GM23338 (cell line): ENCODE measurements at regions not wholly inside any gene's neighbourhood (a gene's known extent, or its start where the extent isn't known, plus 50 kb on each side); places are given as distances from the start of the nearest gene placed in this dataset.

Experiments used
- ATAC-seq: fragments of 200-7000 bp; cut with Tn5 transposase; 3 replicates; pipeline ENCODE4 v1.9.1; 2020
- DNase-seq: peaks from one replicate; pipeline ENCODE4 v3.0.0-alpha.2; 2015; ENCODE audit warnings: low spot score
- H2AFZ ChIP-seq: fragments of 200-600 bp; sonication (generic); 2 replicates; pipeline ENCODE4 v1.8.0; 2016; ENCODE audit warnings: antibody characterized with exemption, mild to moderate bottlenecking, moderate library complexity
- H3F3A ChIP-seq: fragments of 200-600 bp; sonication (generic); replicated peaks from 2 replicates; pipeline ENCODE4 v1.8.0; 2017; ENCODE audit warnings: antibody characterized with exemption, mixed run types, low read depth
- H3K27ac ChIP-seq: fragments of 200-600 bp; sonication (generic); 2 replicates; pipeline ENCODE4 v1.6.1; 2016; ENCODE audit warnings: low read depth
- H3K27me3 ChIP-seq: fragments of 200-600 bp; sonication (generic); 2 replicates; pipeline ENCODE4 v1.8.0; 2016; ENCODE audit warnings: mild to moderate bottlenecking, mixed run types, moderate library complexity; ENCODE audit not compliant: insufficient read depth
- H3K36me3 ChIP-seq: fragments of 200-600 bp; sonication (generic); 2 replicates; pipeline ENCODE4 v1.8.0; 2016; ENCODE audit warnings: mild to moderate bottlenecking; ENCODE audit not compliant: insufficient read depth
- H3K4me1 ChIP-seq: fragments of 200-600 bp; sonication (generic); 2 replicates; pipeline ENCODE4 v1.8.0; 2016; ENCODE audit warnings: mild to moderate bottlenecking, moderate library complexity; ENCODE audit not compliant: insufficient read depth
- H3K4me2 ChIP-seq: fragments of 200-600 bp; sonication (generic); 2 replicates; pipeline ENCODE4 v1.7.1; 2017; ENCODE audit warnings: mixed run types
- H3K4me3 ChIP-seq: fragments of 200-600 bp; sonication (generic); 2 replicates; pipeline ENCODE4 v1.6.1; 2016; ENCODE audit warnings: mixed run types
- H3K79me2 ChIP-seq: fragments of 200-600 bp; sonication (generic); replicated peaks from 2 replicates; pipeline ENCODE4 v1.8.0; 2017; ENCODE audit warnings: mild to moderate bottlenecking; ENCODE audit not compliant: insufficient read depth
- H3K9me2 ChIP-seq: fragments of 200-600 bp; sonication (generic); 2 replicates; pipeline ENCODE4 v1.8.0; 2017; ENCODE audit not compliant: insufficient read depth
- H4K20me1 ChIP-seq: fragments of 200-600 bp; sonication (generic); replicated peaks from 2 replicates; pipeline ENCODE4 v1.8.0; 2017; ENCODE audit warnings: mild to moderate bottlenecking; ENCODE audit not compliant: insufficient read depth
- H3K27ac Mint-ChIP-seq: 2 replicates; pipeline ENCODE4 v1.8.0; 2020; ENCODE audit warnings: inconsistent platforms, mild to moderate bottlenecking, moderate library complexity, mixed read lengths
- H3K27me3 Mint-ChIP-seq: 3 replicates; pipeline ENCODE4 v1.8.0; 2022; ENCODE audit warnings: low read depth, mild to moderate bottlenecking, moderate library complexity, mixed read lengths, inconsistent platforms; ENCODE audit not compliant: insufficient read depth, poor library complexity
- H3K36me3 Mint-ChIP-seq: 3 replicates; pipeline ENCODE4 v1.8.0; 2021; ENCODE audit warnings: low read depth, mild to moderate bottlenecking, inconsistent platforms, moderate library complexity, mixed read lengths
- H3K4me1 Mint-ChIP-seq: 3 replicates; pipeline ENCODE4 v1.8.0; 2020; ENCODE audit warnings: mild to moderate bottlenecking, inconsistent platforms, mixed read lengths
- H3K4me3 Mint-ChIP-seq: 3 replicates; pipeline ENCODE4 v1.8.0; 2021; ENCODE audit warnings: moderate library complexity, mild to moderate bottlenecking, inconsistent platforms, mixed read lengths
- H3K9me3 Mint-ChIP-seq: 3 replicates; pipeline ENCODE4 v1.8.0; 2020; ENCODE audit warnings: moderate library complexity, mild to moderate bottlenecking, inconsistent platforms, mixed read lengths
- CREB1 ChIP-seq: fragments of 250-450 bp; sonication (Bioruptor Pico); IDR thresholded peaks from 2 replicates; pipeline ENCODE4 v1.5.0; 2020; ENCODE audit warnings: low read depth, mild to moderate bottlenecking, moderate library complexity
- CTCF ChIP-seq, 2 experiments: fragments of 200-600 bp in 1 of 2; sonication (generic) in 1 of 2; conservative IDR thresholded peaks; 2 replicates each; pipeline versions ENCODE4 v1.5.1 to v1.6.1; 2016 to 2017; ENCODE audit warnings: antibody characterized with exemption in 2 of 2, low read depth in 2 of 2, mild to moderate bottlenecking in 2 of 2, moderate library complexity in 1 of 2
- ETS1 ChIP-seq: IDR thresholded peaks from 2 replicates; pipeline ENCODE4 v1.6.1; 2016; ENCODE audit warnings: antibody characterized with exemption
- EZH2 ChIP-seq: fragments of 200-600 bp; sonication (generic); IDR thresholded peaks from one replicate; pipeline ENCODE4 v1.8.0; 2017; ENCODE audit warnings: antibody characterized with exemption, mild to moderate bottlenecking, low read depth; ENCODE audit not compliant: unreplicated experiment
- EZH2phosphoT487 ChIP-seq: fragments of 200-600 bp; sonication (generic); IDR thresholded peaks from one replicate; pipeline ENCODE4 v1.8.1; 2018; ENCODE audit warnings: antibody characterized with exemption; ENCODE audit not compliant: unreplicated experiment
- JUNB ChIP-seq: IDR thresholded peaks from one replicate; pipeline ENCODE4 v1.6.1; 2016; ENCODE audit warnings: antibody characterized with exemption; ENCODE audit not compliant: unreplicated experiment
- POLR2AphosphoS5 ChIP-seq: IDR thresholded peaks from 2 replicates; pipeline ENCODE4 v1.6.1; 2016; ENCODE audit warnings: antibody characterized with exemption, low read depth
- REST ChIP-seq: IDR thresholded peaks from one replicate; pipeline ENCODE4 v1.6.1; 2018; ENCODE audit warnings: antibody characterized with exemption; ENCODE audit not compliant: unreplicated experiment
- STAT1 ChIP-seq: IDR thresholded peaks from one replicate; pipeline ENCODE4 v1.6.1; 2016; ENCODE audit warnings: antibody characterized with exemption; ENCODE audit not compliant: unreplicated experiment
- ZNF114 ChIP-seq: fragments of 250-450 bp; sonication (Bioruptor Pico); IDR thresholded peaks from 2 replicates; pipeline ENCODE4 v1.5.0; 2020; ENCODE audit warnings: mild to moderate bottlenecking, moderate library complexity
- ZNF331 ChIP-seq: fragments of 250-450 bp; sonication (Bioruptor Pico); IDR thresholded peaks from 2 replicates; pipeline ENCODE4 v1.5.0; 2020; ENCODE audit warnings: low read depth, mild to moderate bottlenecking, moderate library complexity
- ZNF462 ChIP-seq: fragments of 250-450 bp; sonication (Bioruptor Pico); IDR thresholded peaks from 2 replicates; pipeline ENCODE4 v1.5.0; 2020; ENCODE audit warnings: mild to moderate bottlenecking, moderate library complexity

- H2AFZ ChIP-seq = no peak overlapping the region
- H3K79me2 ChIP-seq = no peaks in the 10 kb centered on the region
- no peak overlapping the region for H3K4me3 ChIP-seq
- H3K36me3 ChIP-seq = no peaks in the 10 kb centered on the region
- no peak overlapping the region for H3K27ac ChIP-seq
- no peaks in the 10 kb centered on the region for H3K4me1 ChIP-seq
- peaks cover 2% of the 10 kb centered on the region; the same call in 1 of the 2 replicates for H3K9me2 ChIP-seq
- no peaks in the 10 kb centered on the region for H3K27me3 ChIP-seq
- Mint-ChIP-seq H3K9me3 (peaks cover 2% of the 10 kb centered on the region; the same call in 1 of the 3 replicates), H3K36me3 (no peaks in the 10 kb centered on the region), H3K27me3 (peaks cover 2% of the 10 kb centered on the region), H3K27ac (no peak overlapping the region), H3K4me3 (no peak overlapping the region), H3K4me1 (no peaks in the 10 kb centered on the region)
- DNase-seq (no peak), ATAC-seq (no peak)
- no peaks in the 10 kb centered on the region for H4K20me1 ChIP-seq
- H3F3A ChIP-seq = no peaks in the 10 kb centered on the region
- no peak overlapping the region for H3K4me2 ChIP-seq
- TF ChIP-seq ZNF114 (no peak), JUNB (no peak), CREB1 (CRISPR knock-in tag) (no peak), EZH2 (no peak), CTCF (conservative IDR thresholded peaks at IDR 0.05; ENCODE audit: low read depth in 2 of 2) (no peak), ZNF331 (no peak), STAT1 (no peak), ZNF462 (no peak), EZH2phosphoT487 (no peak), REST (no peak), ETS1 (no peak), POLR2AphosphoS5 (no peak)
Observed at GRCh38 chr2:83705146-83705545, 753.9 kb downstream of the SUCLG1 start.
